Progenitor cell of endocrine pancreas (in vitro differentiated cells): ENCODE measurements at regions not wholly inside any gene's neighbourhood (a gene's known extent, or its start where the extent isn't known, plus 50 kb on each side); places are given as distances from the start of the nearest gene placed in this dataset.

ENCODE experiments used
- DNase-seq: peaks from one replicate; pipeline ENCODE4 v3.0.0; 2021; ENCODE audit warnings: low spot score; ENCODE audit not compliant: unreplicated experiment
- H3K27ac Mint-ChIP-seq: 2 replicates; pipeline ENCODE4 v1.8.0; 2021; ENCODE audit warnings: mild to moderate bottlenecking, moderate library complexity, mixed read lengths
- H3K27me3 Mint-ChIP-seq: 2 replicates; pipeline ENCODE4 v1.8.0; 2021; ENCODE audit warnings: mixed read lengths
- H3K36me3 Mint-ChIP-seq: 2 replicates; pipeline ENCODE4 v1.8.0; 2022; ENCODE audit warnings: mixed read lengths; ENCODE audit not compliant: insufficient read depth
- H3K4me1 Mint-ChIP-seq: 2 replicates; pipeline ENCODE4 v1.8.0; 2021; ENCODE audit warnings: low read depth, mixed read lengths
- H3K4me3 Mint-ChIP-seq: 2 replicates; pipeline ENCODE4 v1.8.0; 2021; ENCODE audit warnings: low read depth, mild to moderate bottlenecking, moderate library complexity, mixed read lengths
- H3K9me3 Mint-ChIP-seq: 2 replicates; pipeline ENCODE4 v1.8.0; 2021; ENCODE audit warnings: low read depth, mixed read lengths
- CTCF ChIP-seq: fragments of 200-600 bp; sonication (generic); IDR thresholded peaks from one replicate; pipeline ENCODE4 v1.5.0; 2021; ENCODE audit warnings: antibody characterized with exemption, mild to moderate bottlenecking; ENCODE audit not compliant: unreplicated experiment

DNA sequence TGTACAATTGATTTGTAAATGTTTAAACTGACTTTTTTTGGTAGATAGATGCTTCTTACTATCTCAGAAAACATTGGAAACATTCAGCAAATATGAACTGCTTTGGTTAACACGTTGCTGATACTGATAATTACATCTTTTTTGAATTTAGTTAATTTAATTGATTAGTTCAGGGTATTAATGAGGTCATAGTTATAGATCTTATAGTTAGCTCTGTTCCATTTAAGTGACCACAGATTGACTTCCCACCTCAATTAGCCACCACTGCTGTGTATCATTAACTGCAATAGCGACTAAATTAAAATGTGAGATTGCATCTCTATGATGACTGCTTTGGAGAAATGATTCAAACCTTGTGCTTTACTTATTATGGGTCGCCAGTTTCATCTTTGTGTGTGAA lies 407.1 kb upstream of the EDIL3 start:
- Mint-ChIP-seq H3K27ac (no peak overlapping the region), H3K36me3 (no peaks in the 10 kb centered on the region), H3K9me3 (peaks cover 8% of the 10 kb centered on the region), H3K4me1 (peaks cover 2% of the 10 kb centered on the region), H3K27me3 (no peaks in the 10 kb centered on the region), H3K4me3 (no peak overlapping the region)
- DNase-seq, result no peak
- TF ChIP-seq CTCF, result no peak

- Mint-ChIP-seq H3K27ac (no peak overlapping the region), H3K4me1 (peaks cover 2% of the 10 kb centered on the region), H3K4me3 (no peak overlapping the region), H3K9me3 (peaks cover 8% of the 10 kb centered on the region), H3K27me3 (no peaks in the 10 kb centered on the region), H3K36me3 (no peaks in the 10 kb centered on the region)
- DNase-seq, result no peak
- TF ChIP-seq CTCF, result no peak
Observed at GRCh38 chr5:84791138-84791537, 406.5 kb upstream of the EDIL3 start.

- no peak for DNase-seq
- Mint-ChIP-seq H3K27me3 (no peaks in the 10 kb centered on the region), H3K36me3 (no peaks in the 10 kb centered on the region), H3K4me3 (no peak overlapping the region), H3K4me1 (peaks cover 2% of the 10 kb centered on the region), H3K9me3 (peaks cover 8% of the 10 kb centered on the region), H3K27ac (no peak overlapping the region)
- no peak for TF ChIP-seq CTCF
Observed at GRCh38 chr5:84790406-84790805, 405.7 kb upstream of the EDIL3 start.

DNA sequence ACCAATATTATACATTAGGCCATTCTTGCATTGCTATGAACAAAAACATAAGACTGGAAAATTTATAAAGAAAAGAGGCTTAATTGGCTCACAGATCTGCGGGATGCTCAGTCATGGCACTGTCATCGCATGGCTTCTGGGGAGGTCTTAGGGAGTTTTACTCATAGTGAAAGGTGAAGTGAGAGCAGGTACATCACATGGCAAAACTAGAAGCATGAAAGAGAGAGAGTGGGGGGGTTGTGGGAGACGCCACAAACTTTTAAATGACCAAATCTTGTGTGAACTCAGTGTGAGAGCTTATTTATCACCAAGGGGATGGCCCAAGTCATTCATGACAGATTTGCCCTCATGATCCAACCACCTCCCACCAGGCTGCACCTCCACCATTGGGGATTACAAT lies 398.3 kb upstream of the EDIL3 start:
- no peaks in the 10 kb centered on the region for H3K27me3 Mint-ChIP-seq
- TF ChIP-seq CTCF, result no peak
- no peaks in the 10 kb centered on the region for H3K36me3 Mint-ChIP-seq
- peak overlapping the region; percentile 17 for H3K27ac Mint-ChIP-seq
- H3K4me1 Mint-ChIP-seq, result no peaks in the 10 kb centered on the region
- H3K4me3 Mint-ChIP-seq, result no peak overlapping the region
- no peaks in the 10 kb centered on the region for H3K9me3 Mint-ChIP-seq
- no peak for DNase-seq

DNA sequence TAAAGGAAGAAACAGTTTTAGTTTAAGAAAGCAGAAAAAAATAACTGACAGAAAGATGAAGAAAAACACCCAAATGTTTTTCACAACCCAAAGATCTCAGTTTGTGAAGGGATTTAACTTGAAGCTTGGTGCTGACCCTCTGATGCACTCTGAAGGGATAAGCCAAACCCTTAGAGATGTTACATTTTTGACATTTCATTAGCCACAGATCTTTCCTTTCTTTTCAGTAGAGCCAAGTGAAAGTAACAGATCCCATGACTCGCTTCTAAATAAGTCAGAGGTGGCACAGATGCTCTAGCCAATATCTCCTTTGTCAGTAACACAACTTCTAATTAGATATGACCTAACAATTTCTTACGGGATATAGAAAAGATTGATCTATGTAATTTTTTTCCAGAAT lies 394.5 kb upstream of the EDIL3 start:
- no peak for TF ChIP-seq CTCF
- H3K9me3 Mint-ChIP-seq, result no peaks in the 10 kb centered on the region
- DNase-seq, result no peak
- H3K36me3 Mint-ChIP-seq, result no peaks in the 10 kb centered on the region
- no peak overlapping the region for H3K27ac Mint-ChIP-seq
- H3K4me3 Mint-ChIP-seq, result no peak overlapping the region
- H3K4me1 Mint-ChIP-seq, result peaks cover 17% of the 10 kb centered on the region
- H3K27me3 Mint-ChIP-seq, result no peaks in the 10 kb centered on the region
